ENCODE measurements at regions not wholly inside any gene's neighbourhood (a gene's known extent, or its start where the extent isn't known, plus 50 kb on each side); places are given as distances from the start of the nearest gene placed in this dataset.

GRCh38 chr3:117536006-117536405, 826.4 kb downstream of the TUSC7 start:
- no peak overlapping the region for H3K9ac ChIP-seq
- no peaks in the 10 kb centered on the region for H3K4me1 ChIP-seq
- H3K36me3 ChIP-seq (ENCODE audit: control insufficient read depth, insufficient read depth, low read length): no peaks in the 10 kb centered on the region
- H2AFZ ChIP-seq: no peak overlapping the region
- no peaks in the 10 kb centered on the region for H3K79me2 ChIP-seq
- H3K9me3 ChIP-seq (ENCODE audit: control insufficient read depth, low read length): no peaks in the 10 kb centered on the region
- no peak overlapping the region for H3K4me2 ChIP-seq (ENCODE audit: low read length)
- H3K27me3 ChIP-seq (ENCODE audit: control insufficient read depth, insufficient read depth, low read length): no peaks in the 10 kb centered on the region
- no peak overlapping the region for H3K4me3 ChIP-seq (ENCODE audit: low read depth, low read length)
- no peak for TF ChIP-seq CTCF (IDR thresholded peaks at IDR 0.05)
- H3K27ac ChIP-seq: no peak overlapping the region

GRCh38 chr3:117537949-117538348, 828.4 kb downstream of the TUSC7 start:
- Histone ChIP-seq H3K4me3 (ENCODE audit: low read depth, low read length) (no peak overlapping the region), H3K4me1 (no peaks in the 10 kb centered on the region), H2AFZ (no peak overlapping the region), H3K79me2 (no peaks in the 10 kb centered on the region), H3K27ac (no peak overlapping the region), H3K27me3 (ENCODE audit: control insufficient read depth, insufficient read depth, low read length) (no peaks in the 10 kb centered on the region), H3K4me2 (ENCODE audit: low read length) (no peak overlapping the region), H3K9me3 (ENCODE audit: control insufficient read depth, low read length) (no peaks in the 10 kb centered on the region), H3K36me3 (ENCODE audit: control insufficient read depth, insufficient read depth, low read length) (no peaks in the 10 kb centered on the region), H3K9ac (no peak overlapping the region)
- TF ChIP-seq CTCF (IDR thresholded peaks at IDR 0.05): no peak

DNA sequence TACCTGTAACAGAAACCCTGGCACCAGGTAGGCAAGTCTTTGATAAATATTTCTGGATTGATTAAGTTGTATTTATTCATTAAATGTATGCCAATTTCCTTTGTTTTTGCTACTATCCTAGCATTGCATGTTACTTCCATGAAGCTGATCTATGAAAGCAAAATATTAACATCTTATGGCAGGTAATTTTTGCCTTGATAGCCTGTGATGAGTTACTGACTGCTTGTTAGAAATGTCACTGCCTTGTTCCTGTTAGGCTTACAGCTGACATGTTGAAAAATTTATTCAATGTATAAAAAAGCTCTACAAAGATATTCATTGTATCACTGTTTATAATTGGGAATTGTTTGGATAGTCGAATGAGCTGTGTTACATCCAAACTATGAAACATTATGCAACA, 830.1 kb downstream of the TUSC7 start:
- Histone ChIP-seq H3K4me2 (ENCODE audit: low read length) (no peak overlapping the region), H3K27ac (no peak overlapping the region), H3K9me3 (ENCODE audit: control insufficient read depth, low read length) (no peaks in the 10 kb centered on the region), H3K4me3 (ENCODE audit: low read depth, low read length) (no peak overlapping the region), H3K36me3 (ENCODE audit: control insufficient read depth, insufficient read depth, low read length) (no peaks in the 10 kb centered on the region), H3K9ac (no peak overlapping the region), H3K79me2 (no peaks in the 10 kb centered on the region), H3K27me3 (ENCODE audit: control insufficient read depth, insufficient read depth, low read length) (no peaks in the 10 kb centered on the region), H2AFZ (no peak overlapping the region), H3K4me1 (no peaks in the 10 kb centered on the region)
- no peak for TF ChIP-seq CTCF (IDR thresholded peaks at IDR 0.05)

- H3K27me3 ChIP-seq (ENCODE audit: control insufficient read depth, insufficient read depth, low read length): no peaks in the 10 kb centered on the region
- no peak overlapping the region for H2AFZ ChIP-seq
- no peak for TF ChIP-seq CTCF (IDR thresholded peaks at IDR 0.05)
- no peak overlapping the region for H3K9ac ChIP-seq
- no peaks in the 10 kb centered on the region for H3K4me1 ChIP-seq
- H3K27ac ChIP-seq: no peak overlapping the region
- H3K9me3 ChIP-seq (ENCODE audit: control insufficient read depth, low read length): no peaks in the 10 kb centered on the region
- H3K4me3 ChIP-seq (ENCODE audit: low read depth, low read length): no peak overlapping the region
- no peaks in the 10 kb centered on the region for H3K36me3 ChIP-seq (ENCODE audit: control insufficient read depth, insufficient read depth, low read length)
- H3K4me2 ChIP-seq (ENCODE audit: low read length): no peak overlapping the region
- no peaks in the 10 kb centered on the region for H3K79me2 ChIP-seq
Observed at GRCh38 chr3:117540597-117540996, 831.0 kb downstream of the TUSC7 start.

- Histone ChIP-seq H3K9ac (no peak overlapping the region), H2AFZ (no peak overlapping the region), H3K9me3 (ENCODE audit: control insufficient read depth, low read length) (no peaks in the 10 kb centered on the region), H3K36me3 (ENCODE audit: control insufficient read depth, insufficient read depth, low read length) (no peaks in the 10 kb centered on the region), H3K27ac (no peak overlapping the region), H3K79me2 (no peaks in the 10 kb centered on the region), H3K4me1 (no peaks in the 10 kb centered on the region), H3K27me3 (ENCODE audit: control insufficient read depth, insufficient read depth, low read length) (no peaks in the 10 kb centered on the region), H3K4me2 (ENCODE audit: low read length) (no peak overlapping the region), H3K4me3 (ENCODE audit: low read depth, low read length) (no peak overlapping the region)
- no peak for TF ChIP-seq CTCF (IDR thresholded peaks at IDR 0.05)
Observed at GRCh38 chr3:117541721-117542120, 832.1 kb downstream of the TUSC7 start.

Measured in parathyroid adenoma (tissue), 2 donors.